Mesothelial cell of epicardium (in vitro differentiated cells): ENCODE measurements at regions not wholly inside any gene's neighbourhood (a gene's known extent, or its start where the extent isn't known, plus 50 kb on each side); places are given as distances from the start of the nearest gene placed in this dataset.

ENCODE experiments used
- DNase-seq, 2 experiments: peaks; one replicate each; pipeline ENCODE4 v3.0.0; 2021; ENCODE audit warnings: low spot score in 2 of 2; ENCODE audit not compliant: unreplicated experiment in 2 of 2
- H3K27ac Mint-ChIP-seq: 2 replicates; pipeline ENCODE4 v1.8.0; 2021; ENCODE audit warnings: mixed read lengths
- H3K27me3 Mint-ChIP-seq: 2 replicates; pipeline ENCODE4 v1.8.0; 2021; ENCODE audit warnings: low read depth, mixed read lengths
- H3K36me3 Mint-ChIP-seq: 2 replicates; pipeline ENCODE4 v1.8.0; 2021; ENCODE audit warnings: mixed read lengths
- H3K4me1 Mint-ChIP-seq: 2 replicates; pipeline ENCODE4 v1.8.0; 2021; ENCODE audit warnings: mixed read lengths
- H3K4me3 Mint-ChIP-seq: 2 replicates; pipeline ENCODE4 v1.8.0; 2021; ENCODE audit warnings: mild to moderate bottlenecking, moderate library complexity, mixed read lengths
- H3K9me3 Mint-ChIP-seq: 2 replicates; pipeline ENCODE4 v1.8.0; 2021; ENCODE audit warnings: mixed read lengths
- TF ChIP-seq, protein P1 (sequence below): fragments of 200-600 bp; sonication (generic); IDR thresholded peaks from one replicate; pipeline ENCODE4 v1.5.0; 2021; ENCODE audit warnings: antibody characterized with exemption; ENCODE audit not compliant: unreplicated experiment

DNA sequence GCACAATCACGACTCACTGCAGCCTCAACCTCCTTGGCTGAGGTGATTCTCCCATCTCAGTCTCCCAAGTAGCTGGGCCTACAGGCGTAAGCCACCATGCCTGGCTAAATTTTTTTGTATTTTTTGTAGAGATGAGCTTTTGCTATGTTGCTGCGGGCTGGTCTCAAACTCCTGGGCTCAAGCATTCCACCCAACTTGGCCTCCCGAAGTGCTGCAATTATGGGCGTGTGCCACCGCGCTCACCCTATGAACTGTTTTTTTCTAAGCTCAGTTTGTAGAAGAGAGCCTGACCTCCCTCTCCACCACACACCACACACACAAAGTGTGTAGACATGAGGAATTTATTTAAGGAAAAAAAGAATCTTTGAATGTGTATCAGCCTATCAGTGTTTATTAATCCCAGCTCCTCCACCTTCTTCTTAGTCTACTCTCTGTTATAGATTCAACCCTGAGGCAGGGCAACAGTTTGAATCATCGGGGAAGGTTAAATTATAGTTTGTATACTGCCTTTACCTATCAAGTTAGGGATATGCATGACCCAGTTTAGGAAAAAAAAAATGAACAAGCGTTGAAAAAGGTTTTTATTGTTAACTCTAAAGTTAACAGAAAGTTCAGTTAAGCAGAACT lies 74.1 kb downstream of the PLEKHG1 start:
- H3K27me3 Mint-ChIP-seq: no peaks in the 10 kb centered on the region
- H3K9me3 Mint-ChIP-seq: no peaks in the 10 kb centered on the region
- peak overlapping the region; percentile 80 for H3K27ac Mint-ChIP-seq
- TF ChIP-seq, protein P1, sequence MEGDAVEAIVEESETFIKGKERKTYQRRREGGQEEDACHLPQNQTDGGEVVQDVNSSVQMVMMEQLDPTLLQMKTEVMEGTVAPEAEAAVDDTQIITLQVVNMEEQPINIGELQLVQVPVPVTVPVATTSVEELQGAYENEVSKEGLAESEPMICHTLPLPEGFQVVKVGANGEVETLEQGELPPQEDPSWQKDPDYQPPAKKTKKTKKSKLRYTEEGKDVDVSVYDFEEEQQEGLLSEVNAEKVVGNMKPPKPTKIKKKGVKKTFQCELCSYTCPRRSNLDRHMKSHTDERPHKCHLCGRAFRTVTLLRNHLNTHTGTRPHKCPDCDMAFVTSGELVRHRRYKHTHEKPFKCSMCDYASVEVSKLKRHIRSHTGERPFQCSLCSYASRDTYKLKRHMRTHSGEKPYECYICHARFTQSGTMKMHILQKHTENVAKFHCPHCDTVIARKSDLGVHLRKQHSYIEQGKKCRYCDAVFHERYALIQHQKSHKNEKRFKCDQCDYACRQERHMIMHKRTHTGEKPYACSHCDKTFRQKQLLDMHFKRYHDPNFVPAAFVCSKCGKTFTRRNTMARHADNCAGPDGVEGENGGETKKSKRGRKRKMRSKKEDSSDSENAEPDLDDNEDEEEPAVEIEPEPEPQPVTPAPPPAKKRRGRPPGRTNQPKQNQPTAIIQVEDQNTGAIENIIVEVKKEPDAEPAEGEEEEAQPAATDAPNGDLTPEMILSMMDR: no peak
- H3K4me1 Mint-ChIP-seq: peaks cover 61% of the 10 kb centered on the region
- DNase-seq: no peak
- no peak overlapping the region for H3K4me3 Mint-ChIP-seq
- no peaks in the 10 kb centered on the region for H3K36me3 Mint-ChIP-seq

DNA sequence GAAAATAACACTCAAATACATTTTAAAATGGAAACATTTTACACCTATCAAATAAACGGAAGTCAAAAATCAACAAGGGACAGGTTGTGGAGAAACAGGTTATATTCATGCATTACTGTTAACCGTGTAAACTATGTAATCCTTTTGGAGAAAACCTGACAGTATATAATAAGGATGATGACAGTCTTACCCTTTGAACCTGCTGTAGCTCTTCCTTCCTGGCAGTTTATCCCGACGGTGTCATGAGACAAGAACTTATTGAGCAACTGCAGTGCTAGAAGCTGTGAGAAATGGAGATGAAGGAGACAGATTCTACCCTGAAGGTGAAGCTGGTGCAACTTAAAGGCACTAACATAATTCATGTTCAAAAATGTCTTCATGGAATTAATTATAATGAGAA lies 76.7 kb downstream of the PLEKHG1 start:
- Mint-ChIP-seq H3K4me3 (no peak overlapping the region), H3K9me3 (no peaks in the 10 kb centered on the region), H3K27ac (peak overlapping the region; percentile 76), H3K27me3 (no peaks in the 10 kb centered on the region), H3K4me1 (peaks cover 57% of the 10 kb centered on the region), H3K36me3 (no peaks in the 10 kb centered on the region)
- TF ChIP-seq, protein P1: no peak
- no peak for DNase-seq

DNA sequence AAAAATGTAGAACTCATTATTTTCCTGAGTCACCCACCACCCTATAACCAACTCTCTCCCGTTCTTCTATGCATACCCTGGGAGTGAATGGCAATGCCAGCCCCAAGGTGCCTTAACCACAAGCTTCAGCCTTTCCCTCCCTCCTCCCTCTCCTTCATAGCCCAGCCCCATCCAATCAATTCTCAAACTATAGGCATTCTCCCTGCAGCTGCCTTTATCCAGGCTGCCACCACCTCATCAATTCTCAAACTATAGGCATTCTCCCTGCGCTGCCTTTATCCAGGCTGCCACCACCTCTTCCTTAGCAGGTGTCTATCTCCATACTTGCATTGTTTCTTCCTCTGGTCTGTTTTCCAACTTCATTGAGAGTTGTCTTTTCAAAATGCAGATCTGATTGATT lies 77.1 kb downstream of the PLEKHG1 start:
- Mint-ChIP-seq H3K4me3 (no peak overlapping the region), H3K27ac (peak overlapping the region; percentile 68), H3K4me1 (peaks cover 61% of the 10 kb centered on the region), H3K36me3 (no peaks in the 10 kb centered on the region), H3K27me3 (no peaks in the 10 kb centered on the region), H3K9me3 (no peaks in the 10 kb centered on the region)
- TF ChIP-seq, protein P1: no peak
- DNase-seq: no peak

DNA sequence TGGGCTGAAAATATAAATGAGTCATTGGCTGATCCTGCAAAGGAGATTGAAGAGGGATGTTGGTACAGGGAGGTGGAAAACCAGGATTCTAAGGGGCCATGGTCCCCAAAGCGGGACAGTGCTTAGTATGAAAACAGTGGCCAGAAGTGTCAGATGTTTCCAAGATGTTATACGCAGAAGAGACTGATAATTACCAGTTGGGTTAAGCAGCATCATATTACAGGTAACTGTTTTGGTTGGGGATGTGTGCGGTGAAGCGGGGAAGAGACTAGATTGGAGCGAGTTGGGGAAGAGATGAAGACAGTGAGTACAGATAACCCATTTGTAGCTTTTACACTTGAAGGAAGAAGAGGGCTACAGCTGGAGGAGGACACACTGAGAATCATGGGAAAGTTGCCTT lies 80.8 kb downstream of the PLEKHG1 start:
- H3K27ac Mint-ChIP-seq: no peak overlapping the region

DNA sequence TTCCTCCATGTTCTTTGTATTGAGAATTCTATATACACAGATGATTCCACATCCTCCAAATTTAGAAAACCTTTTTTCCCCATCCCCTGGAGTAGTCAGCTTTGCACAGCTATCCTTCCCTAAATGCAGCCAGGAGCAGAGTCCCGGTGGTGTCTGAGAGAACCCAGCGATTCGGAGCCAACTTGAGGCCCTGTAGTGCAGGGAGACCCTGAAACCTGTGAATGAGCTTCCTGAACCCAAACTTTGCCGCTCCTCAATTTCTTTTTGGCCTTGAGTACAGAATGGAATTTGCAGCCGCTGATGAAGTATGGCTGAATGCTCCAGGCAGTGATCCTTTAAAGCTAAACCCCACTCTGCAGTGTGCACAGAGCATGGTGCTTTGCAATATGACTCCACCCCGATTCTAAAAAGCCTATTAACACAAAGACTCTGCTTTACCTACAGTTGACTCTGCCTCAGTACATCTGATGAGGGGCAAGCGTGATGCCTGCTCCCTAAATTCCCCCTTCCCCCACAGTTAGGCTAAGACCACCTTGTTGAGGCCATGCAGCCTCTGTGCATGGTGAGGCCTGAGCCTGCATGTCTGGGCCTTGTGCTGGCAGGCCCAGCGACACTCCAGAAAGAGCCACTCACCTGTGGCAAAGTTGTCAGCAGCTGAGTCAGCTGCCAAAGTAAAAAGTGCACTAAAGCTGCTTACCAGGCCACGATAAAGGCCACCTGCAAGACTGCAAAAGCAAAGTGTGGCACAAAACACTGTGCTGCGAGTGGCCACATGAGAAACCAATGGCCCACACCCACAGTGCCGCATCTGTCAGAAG lies 82.1 kb downstream of the PLEKHG1 start:
- TF ChIP-seq, protein P1: no peak
- no peaks in the 10 kb centered on the region for H3K9me3 Mint-ChIP-seq
- H3K27ac Mint-ChIP-seq: peak overlapping the region; percentile 49
- peaks cover 2% of the 10 kb centered on the region for H3K36me3 Mint-ChIP-seq
- no peak overlapping the region for H3K4me3 Mint-ChIP-seq
- H3K4me1 Mint-ChIP-seq: peaks cover 31% of the 10 kb centered on the region
- no peak for DNase-seq
- H3K27me3 Mint-ChIP-seq: no peaks in the 10 kb centered on the region

More for the DNA sequence above, 80.8 kb downstream of the PLEKHG1 start:
- Mint-ChIP-seq H3K4me3 (no peak overlapping the region), H3K9me3 (no peaks in the 10 kb centered on the region), H3K4me1 (peaks cover 35% of the 10 kb centered on the region), H3K27me3 (no peaks in the 10 kb centered on the region), H3K36me3 (peaks cover 2% of the 10 kb centered on the region)
- DNase-seq: no peak
- TF ChIP-seq, protein P1: no peak
